ENCODE measurements at regions not wholly inside any gene's neighbourhood (a gene's known extent, or its start where the extent isn't known, plus 50 kb on each side); places are given as distances from the start of the nearest gene placed in this dataset.

DNA sequence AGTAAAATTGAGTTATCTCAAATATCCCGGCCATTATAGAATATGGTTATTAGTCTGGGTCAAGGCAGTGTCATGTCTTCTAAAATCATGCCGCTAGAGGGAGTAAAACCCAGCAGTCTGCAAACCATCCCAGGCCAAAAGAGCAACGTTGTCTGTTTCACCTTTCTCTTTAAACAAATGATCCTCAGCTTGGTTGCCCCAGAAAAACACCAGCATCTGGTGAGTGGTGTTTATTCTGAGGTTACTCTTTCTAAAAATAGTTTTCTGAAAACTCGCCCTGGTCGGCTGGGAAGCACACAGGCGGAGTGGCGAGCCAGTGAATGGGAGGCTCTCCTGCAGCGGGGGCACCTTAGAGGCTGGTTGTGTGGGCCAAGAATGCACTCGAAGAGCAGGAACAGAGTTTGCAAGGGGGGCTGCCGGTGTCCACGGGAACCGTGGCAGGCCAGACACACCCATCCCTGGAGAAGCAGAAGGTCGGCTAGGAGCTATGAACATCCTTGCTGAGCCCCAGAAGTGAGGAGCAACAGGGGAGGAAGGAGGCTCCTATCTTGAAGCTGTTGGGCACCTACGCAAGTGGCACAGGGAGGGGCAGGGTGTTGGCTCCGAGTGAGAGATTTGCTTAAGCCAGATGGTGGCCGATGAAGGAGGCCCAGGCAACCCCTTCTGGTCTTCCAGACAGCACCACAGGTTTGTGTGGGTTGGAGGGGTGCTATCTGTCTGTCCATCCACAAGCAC is 297.1 kb downstream of the ETS1 start:
- TF ChIP-seq POLR2A (IDR thresholded peaks at IDR 0.05; ENCODE audit: low read depth, low read length) (peak; percentile 61; the same call in 1 of the 2 replicates), POLR2AphosphoS5 (IDR thresholded peaks at IDR 0.05; ENCODE audit: low read depth, low read length) (no peak; the same call in 1 of the 2 replicates), TAF1 (IDR thresholded peaks at IDR 0.05; ENCODE audit: borderline replicate concordance, low read depth, low read length) (0 out of 2 replicates have a peak, but pooled peaks have one; percentile 42)
